ENCODE measurements at regions not wholly inside any gene's neighbourhood (a gene's known extent, or its start where the extent isn't known, plus 50 kb on each side); places are given as distances from the start of the nearest gene placed in this dataset.

GRCh38 chr15:20353966-20354883 lies 187.4 kb downstream of the GOLGA6L6 start:
- TF ChIP-seq CTCF (IDR thresholded peaks at IDR 0.05) = no peak
- no peak for TF ChIP-seq RAD21 (conservative IDR thresholded peaks at IDR 0.05 in 1 of 2, IDR thresholded peaks at IDR 0.05 in 1 of 2)
- TF ChIP-seq SMC3 (IDR thresholded peaks at IDR 0.05) = no peak
- no peak for TF ChIP-seq POLR2A (IDR thresholded peaks at IDR 0.05; ENCODE audit: low read length)
- TF ChIP-seq ZSCAN20 (CRISPR knock-in tag; IDR thresholded peaks at IDR 0.05) = no peak
- no peak for TF ChIP-seq JUN (IDR thresholded peaks at IDR 0.05)

Data from A549 (cell line).